ENCODE measurements at regions not wholly inside any gene's neighbourhood (a gene's known extent, or its start where the extent isn't known, plus 50 kb on each side); places are given as distances from the start of the nearest gene placed in this dataset.

GRCh38 chr5:3214838-3215374 lies 380.7 kb upstream of the IRX1 start:
- TF ChIP-seq, protein P1, sequence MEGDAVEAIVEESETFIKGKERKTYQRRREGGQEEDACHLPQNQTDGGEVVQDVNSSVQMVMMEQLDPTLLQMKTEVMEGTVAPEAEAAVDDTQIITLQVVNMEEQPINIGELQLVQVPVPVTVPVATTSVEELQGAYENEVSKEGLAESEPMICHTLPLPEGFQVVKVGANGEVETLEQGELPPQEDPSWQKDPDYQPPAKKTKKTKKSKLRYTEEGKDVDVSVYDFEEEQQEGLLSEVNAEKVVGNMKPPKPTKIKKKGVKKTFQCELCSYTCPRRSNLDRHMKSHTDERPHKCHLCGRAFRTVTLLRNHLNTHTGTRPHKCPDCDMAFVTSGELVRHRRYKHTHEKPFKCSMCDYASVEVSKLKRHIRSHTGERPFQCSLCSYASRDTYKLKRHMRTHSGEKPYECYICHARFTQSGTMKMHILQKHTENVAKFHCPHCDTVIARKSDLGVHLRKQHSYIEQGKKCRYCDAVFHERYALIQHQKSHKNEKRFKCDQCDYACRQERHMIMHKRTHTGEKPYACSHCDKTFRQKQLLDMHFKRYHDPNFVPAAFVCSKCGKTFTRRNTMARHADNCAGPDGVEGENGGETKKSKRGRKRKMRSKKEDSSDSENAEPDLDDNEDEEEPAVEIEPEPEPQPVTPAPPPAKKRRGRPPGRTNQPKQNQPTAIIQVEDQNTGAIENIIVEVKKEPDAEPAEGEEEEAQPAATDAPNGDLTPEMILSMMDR (IDR thresholded peaks at IDR 0.05): no peak
- TF ChIP-seq POLR2A (IDR thresholded peaks at IDR 0.05): no peak
